ENCODE measurements at regions not wholly inside any gene's neighbourhood (a gene's known extent, or its start where the extent isn't known, plus 50 kb on each side); places are given as distances from the start of the nearest gene placed in this dataset.
A peak's percentile ranks its signal among the peaks of the same experiment; 100 is the strongest.
"Not testable (repeated sequence)": the region's sequence is repeated elsewhere in the genome, so short reads cannot be mapped to it uniquely, and the experiment has no call there.

DNA sequence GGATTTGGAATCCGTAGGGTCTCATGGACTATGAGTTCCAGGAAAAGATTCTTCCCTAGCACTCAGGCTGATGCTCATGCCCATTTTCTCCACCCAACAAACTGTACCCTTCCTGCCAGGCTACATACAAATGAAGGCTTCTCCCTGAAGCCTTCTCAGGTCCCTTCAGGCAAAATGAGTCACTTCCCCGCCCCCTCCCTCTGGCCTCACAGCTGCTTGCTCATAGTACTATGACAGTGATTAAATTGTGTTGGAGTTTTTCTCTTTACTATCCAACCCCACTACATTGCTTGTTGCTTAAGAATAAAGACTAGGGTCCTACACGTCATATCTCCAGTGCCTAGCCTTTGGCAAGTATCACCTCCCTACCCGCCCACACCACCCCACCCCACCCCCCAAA lies 207.6 kb upstream of the NFIA start:
- RAD21 ChIA-PET (ENCODE audit: low non-redundant PET in 1 of 2, low total read pairs in 2 of 2, uncharacterized antibody in 2 of 2, unreplicated experiment in 2 of 2): no interaction called here
- ATAC-seq: peak; percentile 63
- Histone ChIP-seq H3K9ac (ENCODE audit: low read length) (no peak overlapping the region), H3K79me2 (ENCODE audit: insufficient read depth, low read length) (no peaks in the 10 kb centered on the region), H3K4me2 (ENCODE audit: low read length) (peak overlapping the region; percentile 23; the same call in 1 of the 2 replicates), H4K20me1 (ENCODE audit: insufficient read depth) (no peaks in the 10 kb centered on the region), H3K4me3 (replicated peaks in 1 of 2; ENCODE audit: low read depth in 1 of 2, low read length in 2 of 2) (no peak overlapping the region), H3K27me3 (ENCODE audit: insufficient read depth, low read length) (no peaks in the 10 kb centered on the region), H3K4me1 (ENCODE audit: control insufficient read depth in 1 of 2, insufficient read depth in 2 of 2, low read length in 2 of 2) (peaks cover 0 to 8% of the 10 kb centered on the region in 2 experiments; a peak in 2 of 4 replicates), H3K27ac (ENCODE audit: low read depth, low read length) (no peak overlapping the region), H3K9me2 (ENCODE audit: insufficient read depth) (no peaks in the 10 kb centered on the region), H2AFZ (ENCODE audit: low read depth, low read length, poor library complexity, severe bottlenecking) (no peak overlapping the region), H3K9me3 (ENCODE audit: control insufficient read depth in 1 of 2, insufficient read depth in 1 of 2, low read depth in 1 of 2, low read length in 2 of 2) (no peaks in the 10 kb centered on the region), H3K36me3 (ENCODE audit: control insufficient read depth in 1 of 2, insufficient read depth in 2 of 2, low read length in 2 of 2) (no peaks in the 10 kb centered on the region)
- CTCF ChIA-PET: no interaction called here
- peak; percentile 8 for DNase-seq (ENCODE audit: low read depth, low spot score)
- TF ChIP-seq FOSL1 (IDR thresholded peaks at IDR 0.05; ENCODE audit: low read depth): peak; percentile 53
- peak; percentile 54 for TF ChIP-seq JUND (IDR thresholded peaks at IDR 0.05)
- peak; percentile 60 for TF ChIP-seq EGR1 (IDR thresholded peaks at IDR 0.05; ENCODE audit: low read depth)
- TF ChIP-seq ELF1 (IDR thresholded peaks at IDR 0.05; ENCODE audit: borderline replicate concordance, low read depth): no peak
- POLR2A ChIA-PET: no interaction called here
- intact Hi-C loops (cut with micrococcal nuclease): no loop called here
- no TSS peak for BruUV-seq (replicated peaks)

DNA sequence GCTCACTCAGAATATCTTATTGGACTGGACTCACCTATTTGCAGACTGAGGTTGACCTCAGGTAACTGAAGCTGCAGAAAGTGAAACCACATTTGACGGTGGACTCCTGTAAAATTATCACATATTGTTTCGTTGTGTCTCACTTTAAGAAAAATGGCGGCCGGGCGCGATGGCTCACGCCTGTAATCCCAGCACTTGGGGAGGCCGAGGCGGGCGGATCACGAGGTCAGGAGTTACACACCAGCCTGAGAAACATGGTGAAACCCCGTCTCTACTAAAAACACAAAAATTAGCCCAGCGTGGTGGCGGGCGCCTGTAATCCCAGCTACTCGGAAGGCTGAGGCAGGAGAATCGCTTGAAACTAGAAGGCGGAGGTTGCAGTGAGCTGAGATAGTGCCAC lies 209.0 kb upstream of the NFIA start:
- H3K9me2 ChIP-seq (ENCODE audit: insufficient read depth); H2AFZ ChIP-seq (ENCODE audit: low read depth, low read length, poor library complexity, severe bottlenecking); H3K9me3 ChIP-seq (ENCODE audit: control insufficient read depth in 1 of 2, insufficient read depth in 1 of 2, low read depth in 1 of 2, low read length in 2 of 2); intact Hi-C loops (cut with micrococcal nuclease); H3K36me3 ChIP-seq (ENCODE audit: control insufficient read depth in 1 of 2, insufficient read depth in 2 of 2, low read length in 2 of 2); H3K4me1 ChIP-seq (ENCODE audit: control insufficient read depth in 1 of 2, insufficient read depth in 2 of 2, low read length in 2 of 2); H4K20me1 ChIP-seq (ENCODE audit: insufficient read depth); DNase-seq (ENCODE audit: low read depth, low spot score); BruUV-seq (replicated peaks); H3K79me2 ChIP-seq (ENCODE audit: insufficient read depth, low read length); H3K4me3 ChIP-seq (replicated peaks in 1 of 2; ENCODE audit: low read depth in 1 of 2, low read length in 2 of 2); H3K27me3 ChIP-seq (ENCODE audit: insufficient read depth, low read length); H3K27ac ChIP-seq (ENCODE audit: low read depth, low read length); ATAC-seq; H3K9ac ChIP-seq (ENCODE audit: low read length); H3K4me2 ChIP-seq (ENCODE audit: low read length); POLR2A ChIA-PET; CTCF ChIA-PET; RAD21 ChIA-PET (ENCODE audit: low non-redundant PET in 1 of 2, low total read pairs in 2 of 2, uncharacterized antibody in 2 of 2, unreplicated experiment in 2 of 2): not testable (repeated sequence)

Data from HCT116 (cell line).